ENCODE measurements at regions not wholly inside any gene's neighbourhood (a gene's known extent, or its start where the extent isn't known, plus 50 kb on each side); places are given as distances from the start of the nearest gene placed in this dataset.
"Not testable (repeated sequence)": the region's sequence is repeated elsewhere in the genome, so short reads cannot be mapped to it uniquely, and the experiment has no call there.

DNA sequence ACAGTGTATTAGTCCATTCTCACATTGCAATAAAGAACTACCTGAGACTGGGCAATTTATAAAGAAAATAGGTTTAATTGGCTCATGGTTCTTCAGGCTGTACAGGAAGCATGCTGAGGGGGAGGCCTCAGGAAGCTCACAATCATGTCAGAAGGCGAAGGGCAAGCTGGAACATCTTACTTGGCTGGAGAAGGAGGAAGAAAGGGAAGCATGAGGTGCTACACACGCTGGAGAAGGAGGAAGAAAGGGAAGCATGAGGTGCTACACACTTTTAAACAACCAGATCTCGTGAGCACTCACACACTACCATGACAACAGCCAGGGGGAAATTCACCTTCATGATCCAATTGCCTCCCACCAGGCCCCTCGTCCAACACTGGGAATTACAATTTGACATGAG lies 95.3 kb upstream of the FAM110C start:
- H3K4me3 ChIP-seq (ENCODE audit: low read length), result no peak overlapping the region
- Mint-ChIP-seq H3K4me3 (no peak overlapping the region), H3K4me1 (peaks cover 4% of the 10 kb centered on the region), H3K36me3 (ENCODE audit: low read depth) (no peaks in the 10 kb centered on the region), H3K27me3 (ENCODE audit: insufficient read depth) (no peaks in the 10 kb centered on the region), H3K9me3 (peaks cover 8% of the 10 kb centered on the region), H3K27ac (peak overlapping the region; percentile 67)
- TF ChIP-seq, protein P1, sequence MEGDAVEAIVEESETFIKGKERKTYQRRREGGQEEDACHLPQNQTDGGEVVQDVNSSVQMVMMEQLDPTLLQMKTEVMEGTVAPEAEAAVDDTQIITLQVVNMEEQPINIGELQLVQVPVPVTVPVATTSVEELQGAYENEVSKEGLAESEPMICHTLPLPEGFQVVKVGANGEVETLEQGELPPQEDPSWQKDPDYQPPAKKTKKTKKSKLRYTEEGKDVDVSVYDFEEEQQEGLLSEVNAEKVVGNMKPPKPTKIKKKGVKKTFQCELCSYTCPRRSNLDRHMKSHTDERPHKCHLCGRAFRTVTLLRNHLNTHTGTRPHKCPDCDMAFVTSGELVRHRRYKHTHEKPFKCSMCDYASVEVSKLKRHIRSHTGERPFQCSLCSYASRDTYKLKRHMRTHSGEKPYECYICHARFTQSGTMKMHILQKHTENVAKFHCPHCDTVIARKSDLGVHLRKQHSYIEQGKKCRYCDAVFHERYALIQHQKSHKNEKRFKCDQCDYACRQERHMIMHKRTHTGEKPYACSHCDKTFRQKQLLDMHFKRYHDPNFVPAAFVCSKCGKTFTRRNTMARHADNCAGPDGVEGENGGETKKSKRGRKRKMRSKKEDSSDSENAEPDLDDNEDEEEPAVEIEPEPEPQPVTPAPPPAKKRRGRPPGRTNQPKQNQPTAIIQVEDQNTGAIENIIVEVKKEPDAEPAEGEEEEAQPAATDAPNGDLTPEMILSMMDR (conservative IDR thresholded peaks at IDR 0.05), result no peak
- no peaks in the 10 kb centered on the region for H3K27me3 ChIP-seq (ENCODE audit: control insufficient read depth, insufficient read depth, low read length, poor library complexity, severe bottlenecking)
- no peaks in the 10 kb centered on the region for H3K4me1 ChIP-seq (ENCODE audit: control insufficient read depth, insufficient read depth, low read length)
- H3K27ac ChIP-seq (ENCODE audit: low read depth, low read length), result no peak overlapping the region
- no peaks in the 10 kb centered on the region for H3K9me3 ChIP-seq (ENCODE audit: control insufficient read depth, low read length)
- no peak overlapping the region for H3K9ac ChIP-seq (ENCODE audit: extremely low read depth, low read length, poor library complexity, severe bottlenecking)
- DNase-seq, result no peak
- no peaks in the 10 kb centered on the region for H3K36me3 ChIP-seq (ENCODE audit: control insufficient read depth, insufficient read depth, low read length)
- 83% methylated on average over 3 of the region's 4 CpGs; no CpG with 5 or more reads in 1 of the 2 experiments for WGBS, 2 experiments (ENCODE audit: insufficient coverage in 1 of 2, insufficient read length in 1 of 2)

DNA sequence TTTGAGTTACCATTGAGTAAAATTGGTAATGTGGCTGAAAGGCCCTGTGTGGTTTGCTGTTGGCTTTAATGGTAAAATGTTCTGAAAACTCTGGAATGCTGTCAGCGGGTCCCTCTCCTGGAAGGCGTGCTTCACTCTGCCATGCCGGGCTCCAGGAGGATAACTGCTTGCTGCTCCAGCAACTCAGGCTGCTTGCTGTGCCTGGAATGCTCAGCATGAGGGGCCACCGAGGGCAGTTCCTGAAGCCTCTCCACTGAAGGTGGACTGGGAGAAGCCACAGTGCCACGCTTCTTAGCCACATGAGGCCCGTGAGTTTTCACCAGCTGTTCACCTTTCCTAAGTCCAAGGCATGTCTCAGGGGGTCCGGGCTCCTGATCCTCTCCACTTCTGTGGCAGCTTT lies 90.4 kb upstream of the FAM110C start:
- 68 to 79% methylated on average over 5 to 7 of the region's 7 CpGs for WGBS, 2 experiments (ENCODE audit: insufficient coverage in 1 of 2, insufficient read length in 1 of 2)
- peak; percentile 72 for DNase-seq
- H3K4me3 ChIP-seq (ENCODE audit: low read length), result no peak overlapping the region
- no peaks in the 10 kb centered on the region for H3K36me3 ChIP-seq (ENCODE audit: control insufficient read depth, insufficient read depth, low read length)
- H3K9me3 Mint-ChIP-seq, result no peaks in the 10 kb centered on the region
- H3K4me1 ChIP-seq (ENCODE audit: control insufficient read depth, insufficient read depth, low read length), result no peaks in the 10 kb centered on the region
- no peaks in the 10 kb centered on the region for H3K27me3 Mint-ChIP-seq (ENCODE audit: insufficient read depth)
- H3K27me3 ChIP-seq (ENCODE audit: control insufficient read depth, insufficient read depth, low read length, poor library complexity, severe bottlenecking), result no peaks in the 10 kb centered on the region
- no peak overlapping the region for H3K27ac ChIP-seq (ENCODE audit: low read depth, low read length)
- peaks cover 3% of the 10 kb centered on the region for H3K4me1 Mint-ChIP-seq
- no peak overlapping the region for H3K27ac Mint-ChIP-seq
- TF ChIP-seq, protein P1 (conservative IDR thresholded peaks at IDR 0.05), result no peak
- H3K36me3 Mint-ChIP-seq (ENCODE audit: low read depth), result no peaks in the 10 kb centered on the region
- no peak overlapping the region for H3K4me3 Mint-ChIP-seq
- H3K9ac ChIP-seq (ENCODE audit: extremely low read depth, low read length, poor library complexity, severe bottlenecking), result no peak overlapping the region
- no peaks in the 10 kb centered on the region for H3K9me3 ChIP-seq (ENCODE audit: control insufficient read depth, low read length)

- H3K27me3 ChIP-seq (ENCODE audit: control insufficient read depth, insufficient read depth, low read length, poor library complexity, severe bottlenecking), result no peaks in the 10 kb centered on the region
- no peak overlapping the region for H3K27ac Mint-ChIP-seq
- H3K9ac ChIP-seq (ENCODE audit: extremely low read depth, low read length, poor library complexity, severe bottlenecking), result no peak overlapping the region
- no peaks in the 10 kb centered on the region for H3K36me3 Mint-ChIP-seq (ENCODE audit: low read depth)
- TF ChIP-seq, protein P1 (conservative IDR thresholded peaks at IDR 0.05), result no peak
- no peak overlapping the region for H3K4me3 ChIP-seq (ENCODE audit: low read length)
- H3K4me1 Mint-ChIP-seq, result peaks cover 2% of the 10 kb centered on the region
- H3K9me3 ChIP-seq (ENCODE audit: control insufficient read depth, low read length), result no peaks in the 10 kb centered on the region
- no peak for DNase-seq
- H3K27ac ChIP-seq (ENCODE audit: low read depth, low read length), result no peak overlapping the region
- no peaks in the 10 kb centered on the region for H3K36me3 ChIP-seq (ENCODE audit: control insufficient read depth, insufficient read depth, low read length)
- peaks cover 2% of the 10 kb centered on the region for H3K27me3 Mint-ChIP-seq (ENCODE audit: insufficient read depth)
- H3K4me1 ChIP-seq (ENCODE audit: control insufficient read depth, insufficient read depth, low read length), result no peaks in the 10 kb centered on the region
- 69 to 78% methylated on average over 3 to 5 of the region's 7 CpGs for WGBS, 2 experiments (ENCODE audit: insufficient coverage in 1 of 2, insufficient read length in 1 of 2)
- no peaks in the 10 kb centered on the region for H3K9me3 Mint-ChIP-seq
- H3K4me3 Mint-ChIP-seq, result no peak overlapping the region
Observed at GRCh38 chr2:133675-134593, 87.6 kb upstream of the FAM110C start.

GRCh38 chr2:126769-127168 lies 80.5 kb upstream of the FAM110C start:
- H3K36me3 ChIP-seq (ENCODE audit: control insufficient read depth, insufficient read depth, low read length); H3K9me3 ChIP-seq (ENCODE audit: control insufficient read depth, low read length); H3K4me3 Mint-ChIP-seq; H3K27me3 Mint-ChIP-seq (ENCODE audit: insufficient read depth); H3K9ac ChIP-seq (ENCODE audit: extremely low read depth, low read length, poor library complexity, severe bottlenecking); DNase-seq; H3K36me3 Mint-ChIP-seq (ENCODE audit: low read depth); H3K4me1 Mint-ChIP-seq; H3K4me3 ChIP-seq (ENCODE audit: low read length); H3K9me3 Mint-ChIP-seq; H3K27ac ChIP-seq (ENCODE audit: low read depth, low read length); H3K27me3 ChIP-seq (ENCODE audit: control insufficient read depth, insufficient read depth, low read length, poor library complexity, severe bottlenecking); H3K27ac Mint-ChIP-seq; H3K4me1 ChIP-seq (ENCODE audit: control insufficient read depth, insufficient read depth, low read length): not testable (repeated sequence)
- 92% methylated on average over 22 of the region's 31 CpGs; no CpG with 5 or more reads in 1 of the 2 experiments for WGBS, 2 experiments (ENCODE audit: insufficient coverage in 1 of 2, insufficient read length in 1 of 2)

Data from endodermal cell (in vitro differentiated cells).